ENCODE measurements at regions not wholly inside any gene's neighbourhood (a gene's known extent, or its start where the extent isn't known, plus 50 kb on each side); places are given as distances from the start of the nearest gene placed in this dataset.
A peak's percentile ranks its signal among the peaks of the same experiment; 100 is the strongest.

- Mint-ChIP-seq H3K36me3 (ENCODE audit: low read depth) (no peaks in the 10 kb centered on the region), H3K27ac (no peak overlapping the region), H3K9me3 (no peaks in the 10 kb centered on the region), H3K4me1 (ENCODE audit: low read depth) (peaks cover 50% of the 10 kb centered on the region), H3K27me3 (peaks cover 2% of the 10 kb centered on the region), H3K4me3 (no peak overlapping the region)
- intact Hi-C loops (cut with micrococcal nuclease): no loop called here
Measured at GRCh38 chr20:23163562-23163961, 77.4 kb upstream of the CD93 start.

GRCh38 chr20:23162887-23163286, 76.8 kb upstream of the CD93 start:
- intact Hi-C loops (cut with micrococcal nuclease): no loop called here
- peaks cover 57% of the 10 kb centered on the region for H3K4me1 Mint-ChIP-seq (ENCODE audit: low read depth)
- H3K4me3 Mint-ChIP-seq: no peak overlapping the region
- no peak overlapping the region for H3K27ac Mint-ChIP-seq
- no peaks in the 10 kb centered on the region for H3K9me3 Mint-ChIP-seq
- peaks cover 2% of the 10 kb centered on the region for H3K27me3 Mint-ChIP-seq
- no peaks in the 10 kb centered on the region for H3K36me3 Mint-ChIP-seq (ENCODE audit: low read depth)

GRCh38 chr20:23161968-23162696, 76.0 kb upstream of the CD93 start:
- Mint-ChIP-seq H3K9me3 (no peaks in the 10 kb centered on the region), H3K4me3 (no peak overlapping the region), H3K4me1 (ENCODE audit: low read depth) (peaks cover 62% of the 10 kb centered on the region), H3K27me3 (peaks cover 2% of the 10 kb centered on the region), H3K36me3 (ENCODE audit: low read depth) (no peaks in the 10 kb centered on the region), H3K27ac (peak overlapping the region; percentile 58)
- intact Hi-C loops (cut with micrococcal nuclease): no loop called here

GRCh38 chr20:23161244-23161891, 75.2 kb upstream of the CD93 start:
- peak overlapping the region; percentile 58 for H3K27ac Mint-ChIP-seq
- H3K9me3 Mint-ChIP-seq: no peaks in the 10 kb centered on the region
- H3K4me3 Mint-ChIP-seq: no peak overlapping the region
- intact Hi-C loops (cut with micrococcal nuclease): no loop called here
- peaks cover 69% of the 10 kb centered on the region for H3K4me1 Mint-ChIP-seq (ENCODE audit: low read depth)
- no peaks in the 10 kb centered on the region for H3K36me3 Mint-ChIP-seq (ENCODE audit: low read depth)
- H3K27me3 Mint-ChIP-seq: peaks cover 2% of the 10 kb centered on the region

GRCh38 chr20:23160536-23161243, 74.6 kb upstream of the CD93 start:
- Mint-ChIP-seq H3K4me3 (no peak overlapping the region), H3K36me3 (ENCODE audit: low read depth) (no peaks in the 10 kb centered on the region), H3K27me3 (peaks cover 2% of the 10 kb centered on the region), H3K9me3 (no peaks in the 10 kb centered on the region), H3K4me1 (ENCODE audit: low read depth) (peaks cover 76% of the 10 kb centered on the region), H3K27ac (peak overlapping the region; percentile 42)
- intact Hi-C loops (cut with micrococcal nuclease): no loop called here

GRCh38 chr20:23159947-23160318, 73.8 kb upstream of the CD93 start:
- H3K27ac Mint-ChIP-seq: peak overlapping the region; percentile 72
- H3K36me3 Mint-ChIP-seq (ENCODE audit: low read depth): no peaks in the 10 kb centered on the region
- intact Hi-C loops (cut with micrococcal nuclease): no loop called here

GRCh38 chr20:23159256-23159946, 73.3 kb upstream of the CD93 start:
- no peaks in the 10 kb centered on the region for H3K36me3 Mint-ChIP-seq (ENCODE audit: low read depth)
- H3K27ac Mint-ChIP-seq: peak overlapping the region; percentile 72
- intact Hi-C loops (cut with micrococcal nuclease): no loop called here
- no peak overlapping the region for H3K4me3 Mint-ChIP-seq
- peaks cover 83% of the 10 kb centered on the region for H3K4me1 Mint-ChIP-seq (ENCODE audit: low read depth)
- no peaks in the 10 kb centered on the region for H3K9me3 Mint-ChIP-seq
- no peaks in the 10 kb centered on the region for H3K27me3 Mint-ChIP-seq

More at GRCh38 chr20:23159947-23160318, 73.8 kb upstream of the CD93 start:
- Mint-ChIP-seq H3K4me3 (no peak overlapping the region), H3K4me1 (ENCODE audit: low read depth) (peaks cover 78% of the 10 kb centered on the region), H3K27me3 (no peaks in the 10 kb centered on the region), H3K9me3 (no peaks in the 10 kb centered on the region)

GRCh38 chr20:23157734-23158133, 71.6 kb upstream of the CD93 start:
- peaks cover 93% of the 10 kb centered on the region for H3K4me1 Mint-ChIP-seq (ENCODE audit: low read depth)
- no peak overlapping the region for H3K4me3 Mint-ChIP-seq

GRCh38 chr20:23156842-23157423, 70.8 kb upstream of the CD93 start:
- Mint-ChIP-seq H3K4me3 (no peak overlapping the region), H3K36me3 (ENCODE audit: low read depth) (no peaks in the 10 kb centered on the region), H3K4me1 (ENCODE audit: low read depth) (peaks cover 95% of the 10 kb centered on the region), H3K27me3 (no peaks in the 10 kb centered on the region), H3K27ac (peak overlapping the region; percentile 86), H3K9me3 (no peaks in the 10 kb centered on the region)
- intact Hi-C loops (cut with micrococcal nuclease): no loop called here

More at GRCh38 chr20:23157734-23158133, 71.6 kb upstream of the CD93 start:
- H3K36me3 Mint-ChIP-seq (ENCODE audit: low read depth): no peaks in the 10 kb centered on the region
- H3K27ac Mint-ChIP-seq: peak overlapping the region; percentile 74
- no peaks in the 10 kb centered on the region for H3K9me3 Mint-ChIP-seq
- intact Hi-C loops (cut with micrococcal nuclease): no loop called here
- no peaks in the 10 kb centered on the region for H3K27me3 Mint-ChIP-seq

- H3K4me1 Mint-ChIP-seq (ENCODE audit: low read depth): peaks cover 95% of the 10 kb centered on the region
- no peaks in the 10 kb centered on the region for H3K36me3 Mint-ChIP-seq (ENCODE audit: low read depth)
- intact Hi-C loops (cut with micrococcal nuclease): no loop called here
- H3K27ac Mint-ChIP-seq: peak overlapping the region; percentile 86
- H3K27me3 Mint-ChIP-seq: no peaks in the 10 kb centered on the region
- no peaks in the 10 kb centered on the region for H3K9me3 Mint-ChIP-seq
- H3K4me3 Mint-ChIP-seq: peak overlapping the region; percentile 4
Measured at GRCh38 chr20:23156170-23156841, 70.2 kb upstream of the CD93 start.

GRCh38 chr20:23155141-23155590, 69.0 kb upstream of the CD93 start:
- H3K9me3 Mint-ChIP-seq: no peaks in the 10 kb centered on the region
- H3K4me1 Mint-ChIP-seq (ENCODE audit: low read depth): peaks cover 95% of the 10 kb centered on the region
- peak overlapping the region; percentile 86 for H3K27ac Mint-ChIP-seq

GRCh38 chr20:23153696-23154341, 67.7 kb upstream of the CD93 start:
- Mint-ChIP-seq H3K9me3 (no peaks in the 10 kb centered on the region), H3K36me3 (ENCODE audit: low read depth) (no peaks in the 10 kb centered on the region), H3K27ac (peak overlapping the region; percentile 86), H3K27me3 (no peaks in the 10 kb centered on the region), H3K4me1 (ENCODE audit: low read depth) (peaks cover 95% of the 10 kb centered on the region), H3K4me3 (no peak overlapping the region)
- intact Hi-C loops (cut with micrococcal nuclease): loop anchor here (5.0 kb wide), 1 partner anchor 37 kb away; no protein-coding TSS in a partner anchor

More at GRCh38 chr20:23155141-23155590, 69.0 kb upstream of the CD93 start:
- no peaks in the 10 kb centered on the region for H3K27me3 Mint-ChIP-seq
- no peaks in the 10 kb centered on the region for H3K36me3 Mint-ChIP-seq (ENCODE audit: low read depth)
- peak overlapping the region; percentile 24 for H3K4me3 Mint-ChIP-seq
- intact Hi-C loops (cut with micrococcal nuclease): no loop called here

Data from dendritic cell treated with granulocyte-macrophage colony-stimulating factor and Interleukin-4, amounts not matched to agents 40 ng/mL and 50 ng/mL, for 4 days (primary cell).